GM23338 (cell line): ENCODE measurements at regions not wholly inside any gene's neighbourhood (a gene's known extent, or its start where the extent isn't known, plus 50 kb on each side); places are given as distances from the start of the nearest gene placed in this dataset.

Experiments
- ATAC-seq: fragments of 200-7000 bp; cut with Tn5 transposase; 3 replicates; pipeline ENCODE4 v1.9.1; 2020
- DNase-seq: peaks from one replicate; pipeline ENCODE4 v3.0.0-alpha.2; 2015; ENCODE audit warnings: low spot score
- H2AFZ ChIP-seq: fragments of 200-600 bp; sonication (generic); 2 replicates; pipeline ENCODE4 v1.8.0; 2016; ENCODE audit warnings: antibody characterized with exemption, mild to moderate bottlenecking, moderate library complexity
- H3F3A ChIP-seq: fragments of 200-600 bp; sonication (generic); replicated peaks from 2 replicates; pipeline ENCODE4 v1.8.0; 2017; ENCODE audit warnings: antibody characterized with exemption, mixed run types, low read depth
- H3K27ac ChIP-seq: fragments of 200-600 bp; sonication (generic); 2 replicates; pipeline ENCODE4 v1.6.1; 2016; ENCODE audit warnings: low read depth
- H3K27me3 ChIP-seq: fragments of 200-600 bp; sonication (generic); 2 replicates; pipeline ENCODE4 v1.8.0; 2016; ENCODE audit warnings: mild to moderate bottlenecking, mixed run types, moderate library complexity; ENCODE audit not compliant: insufficient read depth
- H3K36me3 ChIP-seq: fragments of 200-600 bp; sonication (generic); 2 replicates; pipeline ENCODE4 v1.8.0; 2016; ENCODE audit warnings: mild to moderate bottlenecking; ENCODE audit not compliant: insufficient read depth
- H3K4me1 ChIP-seq: fragments of 200-600 bp; sonication (generic); 2 replicates; pipeline ENCODE4 v1.8.0; 2016; ENCODE audit warnings: mild to moderate bottlenecking, moderate library complexity; ENCODE audit not compliant: insufficient read depth
- H3K4me2 ChIP-seq: fragments of 200-600 bp; sonication (generic); 2 replicates; pipeline ENCODE4 v1.7.1; 2017; ENCODE audit warnings: mixed run types
- H3K4me3 ChIP-seq: fragments of 200-600 bp; sonication (generic); 2 replicates; pipeline ENCODE4 v1.6.1; 2016; ENCODE audit warnings: mixed run types
- H3K79me2 ChIP-seq: fragments of 200-600 bp; sonication (generic); replicated peaks from 2 replicates; pipeline ENCODE4 v1.8.0; 2017; ENCODE audit warnings: mild to moderate bottlenecking; ENCODE audit not compliant: insufficient read depth
- H3K9me2 ChIP-seq: fragments of 200-600 bp; sonication (generic); 2 replicates; pipeline ENCODE4 v1.8.0; 2017; ENCODE audit not compliant: insufficient read depth
- H4K20me1 ChIP-seq: fragments of 200-600 bp; sonication (generic); replicated peaks from 2 replicates; pipeline ENCODE4 v1.8.0; 2017; ENCODE audit warnings: mild to moderate bottlenecking; ENCODE audit not compliant: insufficient read depth
- H3K27ac Mint-ChIP-seq: 2 replicates; pipeline ENCODE4 v1.8.0; 2020; ENCODE audit warnings: inconsistent platforms, mild to moderate bottlenecking, moderate library complexity, mixed read lengths
- H3K27me3 Mint-ChIP-seq: 3 replicates; pipeline ENCODE4 v1.8.0; 2022; ENCODE audit warnings: low read depth, mild to moderate bottlenecking, moderate library complexity, mixed read lengths, inconsistent platforms; ENCODE audit not compliant: insufficient read depth, poor library complexity
- H3K36me3 Mint-ChIP-seq: 3 replicates; pipeline ENCODE4 v1.8.0; 2021; ENCODE audit warnings: low read depth, mild to moderate bottlenecking, inconsistent platforms, moderate library complexity, mixed read lengths
- H3K4me1 Mint-ChIP-seq: 3 replicates; pipeline ENCODE4 v1.8.0; 2020; ENCODE audit warnings: mild to moderate bottlenecking, inconsistent platforms, mixed read lengths
- H3K4me3 Mint-ChIP-seq: 3 replicates; pipeline ENCODE4 v1.8.0; 2021; ENCODE audit warnings: moderate library complexity, mild to moderate bottlenecking, inconsistent platforms, mixed read lengths
- H3K9me3 Mint-ChIP-seq: 3 replicates; pipeline ENCODE4 v1.8.0; 2020; ENCODE audit warnings: moderate library complexity, mild to moderate bottlenecking, inconsistent platforms, mixed read lengths
- CREB1 ChIP-seq: fragments of 250-450 bp; sonication (Bioruptor Pico); IDR thresholded peaks from 2 replicates; pipeline ENCODE4 v1.5.0; 2020; ENCODE audit warnings: low read depth, mild to moderate bottlenecking, moderate library complexity
- CTCF ChIP-seq, 2 experiments: fragments of 200-600 bp in 1 of 2; sonication (generic) in 1 of 2; conservative IDR thresholded peaks; 2 replicates each; pipeline versions ENCODE4 v1.5.1 to v1.6.1; 2016 to 2017; ENCODE audit warnings: antibody characterized with exemption in 2 of 2, low read depth in 2 of 2, mild to moderate bottlenecking in 2 of 2, moderate library complexity in 1 of 2
- EZH2 ChIP-seq: fragments of 200-600 bp; sonication (generic); IDR thresholded peaks from one replicate; pipeline ENCODE4 v1.8.0; 2017; ENCODE audit warnings: antibody characterized with exemption, mild to moderate bottlenecking, low read depth; ENCODE audit not compliant: unreplicated experiment
- JUNB ChIP-seq: IDR thresholded peaks from one replicate; pipeline ENCODE4 v1.6.1; 2016; ENCODE audit warnings: antibody characterized with exemption; ENCODE audit not compliant: unreplicated experiment
- NANOG ChIP-seq: IDR thresholded peaks from 2 replicates; pipeline ENCODE4 v1.6.1; 2016; ENCODE audit warnings: antibody characterized with exemption, borderline replicate concordance
- POLR2AphosphoS5 ChIP-seq: IDR thresholded peaks from 2 replicates; pipeline ENCODE4 v1.6.1; 2016; ENCODE audit warnings: antibody characterized with exemption, low read depth
- REST ChIP-seq: IDR thresholded peaks from one replicate; pipeline ENCODE4 v1.6.1; 2018; ENCODE audit warnings: antibody characterized with exemption; ENCODE audit not compliant: unreplicated experiment
- ZNF114 ChIP-seq: fragments of 250-450 bp; sonication (Bioruptor Pico); IDR thresholded peaks from 2 replicates; pipeline ENCODE4 v1.5.0; 2020; ENCODE audit warnings: mild to moderate bottlenecking, moderate library complexity
- ZNF331 ChIP-seq: fragments of 250-450 bp; sonication (Bioruptor Pico); IDR thresholded peaks from 2 replicates; pipeline ENCODE4 v1.5.0; 2020; ENCODE audit warnings: low read depth, mild to moderate bottlenecking, moderate library complexity
- ZNF462 ChIP-seq: fragments of 250-450 bp; sonication (Bioruptor Pico); IDR thresholded peaks from 2 replicates; pipeline ENCODE4 v1.5.0; 2020; ENCODE audit warnings: mild to moderate bottlenecking, moderate library complexity

GRCh38 chr5:56696900-56697299 lies 118.4 kb upstream of the MAP3K1 start:
- H3K4me1 ChIP-seq = peaks cover 21% of the 10 kb centered on the region
- H3K36me3 ChIP-seq = no peaks in the 10 kb centered on the region
- no peaks in the 10 kb centered on the region for H3K79me2 ChIP-seq
- H3K4me1 Mint-ChIP-seq = peaks cover 35% of the 10 kb centered on the region
- no peak overlapping the region for H3K27ac Mint-ChIP-seq
- H3K9me2 ChIP-seq = no peaks in the 10 kb centered on the region
- H2AFZ ChIP-seq = no peak overlapping the region
- no peak overlapping the region for H3K4me3 ChIP-seq
- H4K20me1 ChIP-seq = no peaks in the 10 kb centered on the region
- no peaks in the 10 kb centered on the region for H3K36me3 Mint-ChIP-seq
- no peak overlapping the region for H3K27ac ChIP-seq
- no peaks in the 10 kb centered on the region for H3F3A ChIP-seq
- ATAC-seq = no peak
- H3K27me3 Mint-ChIP-seq = no peaks in the 10 kb centered on the region
- no peak overlapping the region for H3K4me3 Mint-ChIP-seq
- DNase-seq = no peak
- no peaks in the 10 kb centered on the region for H3K9me3 Mint-ChIP-seq
- no peak overlapping the region for H3K4me2 ChIP-seq
- no peak for TF ChIP-seq ZNF331 (CRISPR knock-in tag)
- TF ChIP-seq REST = no peak
- no peak for TF ChIP-seq CREB1
- no peak for TF ChIP-seq JUNB
- TF ChIP-seq ZNF114 (CRISPR knock-in tag) = no peak
- no peak for TF ChIP-seq EZH2
- no peak for TF ChIP-seq CTCF (conservative IDR thresholded peaks at IDR 0.05; ENCODE audit: low read depth in 2 of 2)
- H3K27me3 ChIP-seq = no peaks in the 10 kb centered on the region

GRCh38 chr5:56693220-56693579 lies 122.1 kb upstream of the MAP3K1 start:
- H3K4me3 ChIP-seq = no peak overlapping the region
- no peak overlapping the region for H2AFZ ChIP-seq
- DNase-seq (no peak), ATAC-seq (no peak)
- no peak overlapping the region for H3K4me3 Mint-ChIP-seq
- H3K4me1 ChIP-seq = peaks cover under 1% of the 10 kb centered on the region; the same call in 1 of the 2 replicates
- H3F3A ChIP-seq = no peaks in the 10 kb centered on the region
- no peak overlapping the region for H3K4me2 ChIP-seq
- H3K36me3 Mint-ChIP-seq = no peaks in the 10 kb centered on the region
- H3K36me3 ChIP-seq = no peaks in the 10 kb centered on the region
- no peaks in the 10 kb centered on the region for H3K27me3 ChIP-seq
- H4K20me1 ChIP-seq = no peaks in the 10 kb centered on the region
- no peaks in the 10 kb centered on the region for H3K9me2 ChIP-seq
- H3K27ac ChIP-seq = no peak overlapping the region
- H3K79me2 ChIP-seq = no peaks in the 10 kb centered on the region
- peaks cover 11% of the 10 kb centered on the region; the same call in 1 of the 3 replicates for H3K4me1 Mint-ChIP-seq
- H3K9me3 Mint-ChIP-seq = no peaks in the 10 kb centered on the region
- no peak overlapping the region for H3K27ac Mint-ChIP-seq
- H3K27me3 Mint-ChIP-seq = no peaks in the 10 kb centered on the region
- TF ChIP-seq JUNB (no peak), NANOG (no peak), ZNF114 (CRISPR knock-in tag) (no peak), POLR2AphosphoS5 (no peak), ZNF462 (no peak)
